ENCODE measurements at regions not wholly inside any gene's neighbourhood (a gene's known extent, or its start where the extent isn't known, plus 50 kb on each side); places are given as distances from the start of the nearest gene placed in this dataset.
"Not testable (repeated sequence)": the region's sequence is repeated elsewhere in the genome, so short reads cannot be mapped to it uniquely, and the experiment has no call there.

GRCh38 chr2:18975506-18976167, 382.8 kb downstream of the OSR1 start:
- peaks cover 12% of the 10 kb centered on the region for H3K4me1 ChIP-seq (ENCODE audit: low read length)
- no peaks in the 10 kb centered on the region for H3K36me3 ChIP-seq (replicated peaks; ENCODE audit: low read depth, low read length)
- H3K27ac ChIP-seq (ENCODE audit: low read length), result no peak overlapping the region
- H3K27me3 ChIP-seq (ENCODE audit: low read depth, low read length), result no peaks in the 10 kb centered on the region
- H3K9me3 ChIP-seq (ENCODE audit: insufficient read depth, low read length), result no peaks in the 10 kb centered on the region
- 0 out of 2 replicates have a peak overlapping the region, but pooled peaks have one; percentile 19 for H3K4me3 ChIP-seq (ENCODE audit: low read length)
- TF ChIP-seq EZH2phosphoT487 (IDR thresholded peaks at IDR 0.05; ENCODE audit: low read depth), result no peak
- H3K79me2 ChIP-seq (ENCODE audit: low read length), result no peaks in the 10 kb centered on the region
- H2AFZ ChIP-seq (ENCODE audit: low read depth, low read length), result no peak overlapping the region
- H3K4me2 ChIP-seq (ENCODE audit: low read length), result peak overlapping the region; percentile 49
- no peaks in the 10 kb centered on the region for H4K20me1 ChIP-seq (ENCODE audit: insufficient read depth, low read length)
- H3K9ac ChIP-seq (ENCODE audit: low read length), result no peak overlapping the region

GRCh38 chr2:18971628-18972027, 382.3 kb upstream of the NT5C1B start:
- Histone ChIP-seq H3K9ac (ENCODE audit: low read length) (no peak overlapping the region), H3K79me2 (ENCODE audit: low read length) (no peaks in the 10 kb centered on the region), H3K27ac (ENCODE audit: low read length) (no peak overlapping the region), H3K4me2 (ENCODE audit: low read length) (no peak overlapping the region), H4K20me1 (ENCODE audit: insufficient read depth, low read length) (no peaks in the 10 kb centered on the region), H3K27me3 (ENCODE audit: low read depth, low read length) (no peaks in the 10 kb centered on the region), H2AFZ (ENCODE audit: low read depth, low read length) (no peak overlapping the region), H3K4me1 (ENCODE audit: low read length) (peaks cover 11% of the 10 kb centered on the region), H3K4me3 (ENCODE audit: low read length) (no peak overlapping the region), H3K36me3 (replicated peaks; ENCODE audit: low read depth, low read length) (no peaks in the 10 kb centered on the region), H3K9me3 (ENCODE audit: insufficient read depth, low read length) (no peaks in the 10 kb centered on the region)
- TF ChIP-seq EZH2phosphoT487 (IDR thresholded peaks at IDR 0.05; ENCODE audit: low read depth) (no peak), CTCF (IDR thresholded peaks at IDR 0.05; ENCODE audit: low read depth, low read length) (no peak)

GRCh38 chr2:18971069-18971378, 381.7 kb upstream of the NT5C1B start:
- Histone ChIP-seq H4K20me1 (ENCODE audit: insufficient read depth, low read length) (no peaks in the 10 kb centered on the region), H3K4me2 (ENCODE audit: low read length) (no peak overlapping the region), H3K4me3 (ENCODE audit: low read length) (no peak overlapping the region), H3K4me1 (ENCODE audit: low read length) (peaks cover 5% of the 10 kb centered on the region), H3K79me2 (ENCODE audit: low read length) (no peaks in the 10 kb centered on the region), H3K27me3 (ENCODE audit: low read depth, low read length) (no peaks in the 10 kb centered on the region), H3K9ac (ENCODE audit: low read length) (no peak overlapping the region), H3K27ac (ENCODE audit: low read length) (no peak overlapping the region), H2AFZ (ENCODE audit: low read depth, low read length) (no peak overlapping the region), H3K9me3 (ENCODE audit: insufficient read depth, low read length) (no peaks in the 10 kb centered on the region), H3K36me3 (replicated peaks; ENCODE audit: low read depth, low read length) (no peaks in the 10 kb centered on the region)
- TF ChIP-seq EZH2phosphoT487 (IDR thresholded peaks at IDR 0.05; ENCODE audit: low read depth), result no peak
- no peak for TF ChIP-seq CTCF (IDR thresholded peaks at IDR 0.05; ENCODE audit: low read depth, low read length)

- H3K4me3 ChIP-seq (ENCODE audit: low read length), result no peak overlapping the region
- H3K4me2 ChIP-seq (ENCODE audit: low read length), result no peak overlapping the region
- H3K9ac ChIP-seq (ENCODE audit: low read length), result no peak overlapping the region
- H3K4me1 ChIP-seq (ENCODE audit: low read length), result no peaks in the 10 kb centered on the region
- H4K20me1 ChIP-seq (ENCODE audit: insufficient read depth, low read length), result no peaks in the 10 kb centered on the region
- no peak overlapping the region for H2AFZ ChIP-seq (ENCODE audit: low read depth, low read length)
- no peaks in the 10 kb centered on the region for H3K27me3 ChIP-seq (ENCODE audit: low read depth, low read length)
- H3K79me2 ChIP-seq (ENCODE audit: low read length), result no peaks in the 10 kb centered on the region
- TF ChIP-seq CTCF (IDR thresholded peaks at IDR 0.05; ENCODE audit: low read depth, low read length), result no peak
- H3K9me3 ChIP-seq (ENCODE audit: insufficient read depth, low read length), result no peaks in the 10 kb centered on the region
- no peaks in the 10 kb centered on the region for H3K36me3 ChIP-seq (replicated peaks; ENCODE audit: low read depth, low read length)
- H3K27ac ChIP-seq (ENCODE audit: low read length), result no peak overlapping the region
Observed at GRCh38 chr2:18966131-18966530, 376.8 kb upstream of the NT5C1B start.

- H3K27me3 ChIP-seq (ENCODE audit: low read depth, low read length); H2AFZ ChIP-seq (ENCODE audit: low read depth, low read length); H3K9ac ChIP-seq (ENCODE audit: low read length); H3K4me2 ChIP-seq (ENCODE audit: low read length); H3K4me1 ChIP-seq (ENCODE audit: low read length); H3K79me2 ChIP-seq (ENCODE audit: low read length); H3K27ac ChIP-seq (ENCODE audit: low read length); H3K4me3 ChIP-seq (ENCODE audit: low read length); H3K9me3 ChIP-seq (ENCODE audit: insufficient read depth, low read length); H4K20me1 ChIP-seq (ENCODE audit: insufficient read depth, low read length); H3K36me3 ChIP-seq (replicated peaks; ENCODE audit: low read depth, low read length): not testable (repeated sequence)
Observed at GRCh38 chr2:18963739-18964256, 374.4 kb upstream of the NT5C1B start.
